Nephron (organoid): ENCODE measurements at regions not wholly inside any gene's neighbourhood (a gene's known extent, or its start where the extent isn't known, plus 50 kb on each side); places are given as distances from the start of the nearest gene placed in this dataset.
"Not testable (repeated sequence)": the region's sequence is repeated elsewhere in the genome, so short reads cannot be mapped to it uniquely, and the experiment has no call there.

Experiments used
- H3K27ac Mint-ChIP-seq, 3 experiments: 2 replicates each; pipeline ENCODE4 v1.8.0; 2020; ENCODE audit warnings: mixed read lengths in 3 of 3, mild to moderate bottlenecking in 2 of 3, moderate library complexity in 1 of 3
- H3K27me3 Mint-ChIP-seq: 2 replicates; pipeline ENCODE4 v1.8.0; 2021; ENCODE audit warnings: low read depth, mild to moderate bottlenecking, moderate library complexity, mixed read lengths
- H3K36me3 Mint-ChIP-seq: 2 replicates; pipeline ENCODE4 v1.8.0; 2020; ENCODE audit warnings: low read depth, mixed read lengths
- H3K4me1 Mint-ChIP-seq: 2 replicates; pipeline ENCODE4 v1.8.0; 2020; ENCODE audit warnings: mixed read lengths
- H3K4me3 Mint-ChIP-seq, 3 experiments: 2 replicates each; pipeline ENCODE4 v1.8.0; 2020; ENCODE audit warnings: mild to moderate bottlenecking in 3 of 3, mixed read lengths in 3 of 3, moderate library complexity in 2 of 3
- H3K9me3 Mint-ChIP-seq: 2 replicates; pipeline ENCODE4 v1.8.0; 2020; ENCODE audit warnings: mixed read lengths
- TF ChIP-seq, protein P1 (sequence below), 3 experiments: fragments of 200-600 bp; sonication (generic); IDR thresholded peaks; one replicate each; pipeline ENCODE4 v1.5.0; 2021; ENCODE audit warnings: antibody characterized with exemption in 3 of 3; ENCODE audit not compliant: unreplicated experiment in 3 of 3

DNA sequence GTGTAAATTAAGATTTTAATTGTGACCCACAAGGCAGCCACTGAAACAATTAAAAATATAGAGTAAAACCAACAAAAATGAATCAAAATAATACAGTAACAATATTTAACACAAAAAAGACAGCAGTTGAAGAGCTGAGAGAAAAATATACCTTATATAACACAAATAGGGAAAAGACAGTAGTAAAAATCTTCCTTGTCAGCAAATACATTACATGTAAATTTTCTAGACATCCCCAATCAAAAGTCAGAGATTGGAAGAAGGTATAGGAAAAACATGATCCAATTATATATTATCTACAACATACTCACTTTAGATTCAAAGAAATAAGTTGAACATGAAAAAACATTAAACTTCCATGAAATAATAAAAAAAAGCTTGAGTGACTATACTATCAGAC, 330.8 kb downstream of the UBE2NL start:
- no peak overlapping the region for H3K27ac Mint-ChIP-seq
- H3K36me3 Mint-ChIP-seq: no peaks in the 10 kb centered on the region
- H3K4me3 Mint-ChIP-seq: no peak overlapping the region
- TF ChIP-seq, protein P1, sequence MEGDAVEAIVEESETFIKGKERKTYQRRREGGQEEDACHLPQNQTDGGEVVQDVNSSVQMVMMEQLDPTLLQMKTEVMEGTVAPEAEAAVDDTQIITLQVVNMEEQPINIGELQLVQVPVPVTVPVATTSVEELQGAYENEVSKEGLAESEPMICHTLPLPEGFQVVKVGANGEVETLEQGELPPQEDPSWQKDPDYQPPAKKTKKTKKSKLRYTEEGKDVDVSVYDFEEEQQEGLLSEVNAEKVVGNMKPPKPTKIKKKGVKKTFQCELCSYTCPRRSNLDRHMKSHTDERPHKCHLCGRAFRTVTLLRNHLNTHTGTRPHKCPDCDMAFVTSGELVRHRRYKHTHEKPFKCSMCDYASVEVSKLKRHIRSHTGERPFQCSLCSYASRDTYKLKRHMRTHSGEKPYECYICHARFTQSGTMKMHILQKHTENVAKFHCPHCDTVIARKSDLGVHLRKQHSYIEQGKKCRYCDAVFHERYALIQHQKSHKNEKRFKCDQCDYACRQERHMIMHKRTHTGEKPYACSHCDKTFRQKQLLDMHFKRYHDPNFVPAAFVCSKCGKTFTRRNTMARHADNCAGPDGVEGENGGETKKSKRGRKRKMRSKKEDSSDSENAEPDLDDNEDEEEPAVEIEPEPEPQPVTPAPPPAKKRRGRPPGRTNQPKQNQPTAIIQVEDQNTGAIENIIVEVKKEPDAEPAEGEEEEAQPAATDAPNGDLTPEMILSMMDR (IDR thresholded peaks at IDR 0.05; ENCODE audit: unreplicated experiment in 3 of 3): no peak
- H3K9me3 Mint-ChIP-seq: no peaks in the 10 kb centered on the region
- no peaks in the 10 kb centered on the region for H3K4me1 Mint-ChIP-seq
- peaks cover 4% of the 10 kb centered on the region for H3K27me3 Mint-ChIP-seq

- Mint-ChIP-seq H3K36me3 (no peaks in the 10 kb centered on the region), H3K4me3 (no peak overlapping the region), H3K27me3 (peaks cover 4% of the 10 kb centered on the region), H3K4me1 (no peaks in the 10 kb centered on the region), H3K9me3 (no peaks in the 10 kb centered on the region), H3K27ac (no peak overlapping the region)
- TF ChIP-seq, protein P1 (IDR thresholded peaks at IDR 0.05; ENCODE audit: unreplicated experiment in 3 of 3): no peak
Measured at GRCh38 chrX:144219035-144219434, 335.2 kb downstream of the UBE2NL start.

DNA sequence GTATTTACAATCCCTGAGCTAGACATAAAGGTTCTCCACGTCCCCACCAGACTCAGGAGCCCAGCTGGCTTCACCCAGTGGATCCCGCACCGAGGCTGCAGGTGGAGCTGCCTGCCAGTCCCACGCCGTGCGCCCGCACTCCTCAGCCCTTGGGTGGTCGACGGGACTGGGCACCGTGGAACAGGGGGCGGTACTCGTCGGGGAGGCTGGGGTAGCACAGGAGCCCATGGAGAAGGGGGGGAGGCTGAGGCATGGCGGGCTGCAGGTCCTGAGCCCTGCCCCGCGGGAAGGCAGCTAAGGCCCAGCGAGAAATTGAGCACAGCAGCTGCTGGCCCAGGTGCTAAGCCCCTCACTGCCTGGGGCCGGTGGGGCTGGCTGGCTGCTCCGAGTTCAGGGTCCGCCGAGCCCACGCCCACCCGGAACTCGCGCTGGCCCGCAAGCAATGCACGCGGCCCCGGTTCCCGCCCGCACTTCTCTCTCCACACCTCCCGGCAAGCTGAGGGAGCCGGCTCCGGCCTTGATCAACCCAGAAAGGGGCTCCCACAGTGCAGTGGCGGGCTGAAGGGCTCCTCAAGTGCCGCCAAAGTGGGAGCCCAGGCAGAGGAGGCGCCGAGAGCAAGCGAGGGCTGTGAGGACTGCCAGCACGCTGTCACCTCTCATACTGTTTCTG, 347.4 kb downstream of the UBE2NL start:
- H3K27ac Mint-ChIP-seq, H3K36me3 Mint-ChIP-seq, H3K4me3 Mint-ChIP-seq, H3K4me1 Mint-ChIP-seq, H3K27me3 Mint-ChIP-seq: not testable (repeated sequence)
- H3K9me3 Mint-ChIP-seq: peaks cover 36% of the 10 kb centered on the region

DNA sequence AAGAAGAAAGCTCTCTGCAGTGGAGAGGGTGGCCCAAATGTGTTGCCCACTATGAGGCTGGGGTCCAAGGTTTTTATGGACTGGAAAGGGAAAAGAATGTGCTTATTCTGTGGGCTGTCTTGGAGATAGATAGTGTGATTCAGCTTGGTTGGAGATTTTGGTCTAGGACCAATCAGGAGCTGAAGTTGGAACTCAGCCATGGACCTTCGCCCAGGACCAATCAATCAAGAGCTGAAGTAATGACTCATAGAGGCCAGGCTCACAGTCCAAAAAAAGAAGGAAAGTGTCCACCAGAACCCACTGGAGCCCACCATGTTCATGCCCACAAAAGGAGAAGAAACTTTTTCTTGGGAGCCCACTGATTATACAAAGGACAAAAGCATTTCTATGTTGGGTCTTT, 369.5 kb downstream of the UBE2NL start:
- Mint-ChIP-seq H3K27ac (no peak overlapping the region), H3K36me3 (no peaks in the 10 kb centered on the region), H3K4me3 (no peak overlapping the region), H3K4me1 (no peaks in the 10 kb centered on the region), H3K9me3 (peaks cover 7% of the 10 kb centered on the region), H3K27me3 (no peaks in the 10 kb centered on the region)
- TF ChIP-seq, protein P1 (IDR thresholded peaks at IDR 0.05; ENCODE audit: unreplicated experiment in 3 of 3): no peak

- H3K9me3 Mint-ChIP-seq: peaks cover 8% of the 10 kb centered on the region
- no peaks in the 10 kb centered on the region for H3K36me3 Mint-ChIP-seq
- H3K27ac Mint-ChIP-seq: no peak overlapping the region
- TF ChIP-seq, protein P1 (IDR thresholded peaks at IDR 0.05; ENCODE audit: unreplicated experiment in 3 of 3): no peak
- no peaks in the 10 kb centered on the region for H3K4me1 Mint-ChIP-seq
- H3K4me3 Mint-ChIP-seq: no peak overlapping the region
- H3K27me3 Mint-ChIP-seq: no peaks in the 10 kb centered on the region
Measured at GRCh38 chrX:144259054-144259453, 375.2 kb downstream of the UBE2NL start.

- Mint-ChIP-seq H3K27ac (no peak overlapping the region), H3K9me3 (peaks cover 28% of the 10 kb centered on the region), H3K27me3 (no peaks in the 10 kb centered on the region), H3K36me3 (no peaks in the 10 kb centered on the region), H3K4me1 (no peaks in the 10 kb centered on the region), H3K4me3 (no peak overlapping the region)
- TF ChIP-seq, protein P1 (IDR thresholded peaks at IDR 0.05; ENCODE audit: unreplicated experiment in 3 of 3): no peak
Measured at GRCh38 chrX:144265641-144266040, 381.8 kb downstream of the UBE2NL start.
